DND-41 (cell line): ENCODE measurements at regions not wholly inside any gene's neighbourhood (a gene's known extent, or its start where the extent isn't known, plus 50 kb on each side); places are given as distances from the start of the nearest gene placed in this dataset.

Experiments used
- ATAC-seq: fragments of 200-7000 bp; cut with Tn5 transposase; 3 replicates; pipeline ENCODE4 v1.9.1; 2021; ENCODE audit warnings: low read depth; ENCODE audit not compliant: insufficient read depth
- DNase-seq: peaks from one replicate; pipeline ENCODE4 v3.0.0-alpha.2; 2020
- H2AFZ ChIP-seq: 2 replicates; pipeline ENCODE4 v1.6.0; 2012; ENCODE audit warnings: low read depth, low read length
- H3K27ac ChIP-seq: 2 replicates; pipeline ENCODE4 v1.5.1; 2012; ENCODE audit warnings: low read length, inconsistent platforms
- H3K27me3 ChIP-seq: fragments of 200-600 bp; sonication (generic); 2 replicates; pipeline ENCODE4 v1.6.0; 2012; ENCODE audit warnings: low read length, mild to moderate bottlenecking, inconsistent platforms; ENCODE audit not compliant: insufficient read depth, poor library complexity
- H3K36me3 ChIP-seq: 2 replicates; pipeline ENCODE4 v1.5.1; 2012; ENCODE audit warnings: low read length, inconsistent platforms; ENCODE audit not compliant: insufficient read depth
- H3K4me1 ChIP-seq: 2 replicates; pipeline ENCODE4 v1.5.1; 2012; ENCODE audit warnings: mild to moderate bottlenecking, low read length; ENCODE audit not compliant: insufficient read depth
- H3K4me2 ChIP-seq: 2 replicates; pipeline ENCODE4 v1.6.0; 2012; ENCODE audit warnings: mild to moderate bottlenecking, moderate library complexity, low read length, inconsistent platforms; ENCODE audit not compliant: insufficient read depth
- H3K4me3 ChIP-seq, 2 experiments: fragments of 200-600 bp in 1 of 2; shearing (Covaris generic) in 1 of 2; 2 replicates each; pipeline ENCODE4 v1.5.1; 2012 to 2016; ENCODE audit warnings: inconsistent platforms in 2 of 2, low read length in 2 of 2, mild to moderate bottlenecking in 2 of 2, low read depth in 1 of 2, moderate library complexity in 1 of 2
- H3K79me2 ChIP-seq: 2 replicates; pipeline ENCODE4 v1.6.0; 2012; ENCODE audit warnings: low read length, inconsistent platforms; ENCODE audit not compliant: insufficient read depth
- H3K9ac ChIP-seq: 2 replicates; pipeline ENCODE4 v1.6.0; 2012; ENCODE audit warnings: low read depth, mild to moderate bottlenecking, inconsistent platforms, low read length, moderate library complexity
- H3K9me3 ChIP-seq: 2 replicates; pipeline ENCODE4 v1.5.1; 2012; ENCODE audit warnings: low read length, moderate library complexity, mild to moderate bottlenecking, inconsistent platforms; ENCODE audit not compliant: insufficient read depth, severe bottlenecking
- H4K20me1 ChIP-seq: 2 replicates; pipeline ENCODE4 v1.6.0; 2012; ENCODE audit warnings: low read length; ENCODE audit not compliant: insufficient read depth
- CTCF ChIP-seq: IDR thresholded peaks from 2 replicates; pipeline ENCODE4 v1.5.1; 2012; ENCODE audit warnings: borderline replicate concordance, low read length, moderate library complexity, mild to moderate bottlenecking; ENCODE audit not compliant: poor library complexity, severe bottlenecking; ENCODE audit errors: extremely low read depth
- EZH2 ChIP-seq: IDR thresholded peaks from 3 replicates; pipeline ENCODE4 v1.6.1; 2012; ENCODE audit warnings: borderline replicate concordance, low read depth, mild to moderate bottlenecking, moderate library complexity, low read length, inconsistent platforms; ENCODE audit not compliant: severe bottlenecking

GRCh38 chr22:49216579-49216978 is 611.1 kb downstream of the BRD1 start:
- no peak overlapping the region for H3K4me3 ChIP-seq
- no peaks in the 10 kb centered on the region for H4K20me1 ChIP-seq
- no peaks in the 10 kb centered on the region for H3K36me3 ChIP-seq
- no peak overlapping the region for H3K9ac ChIP-seq
- no peaks in the 10 kb centered on the region for H3K79me2 ChIP-seq
- H3K27me3 ChIP-seq, result no peaks in the 10 kb centered on the region
- H3K27ac ChIP-seq, result no peak overlapping the region
- H3K9me3 ChIP-seq, result peaks cover 5% of the 10 kb centered on the region
- H3K4me2 ChIP-seq, result no peak overlapping the region
- TF ChIP-seq CTCF, result no peak
- no peak for TF ChIP-seq EZH2
- DNase-seq (no peak), ATAC-seq (no peak)
- H3K4me1 ChIP-seq, result no peaks in the 10 kb centered on the region
- H2AFZ ChIP-seq, result no peak overlapping the region

- TF ChIP-seq EZH2, result no peak
- TF ChIP-seq CTCF, result no peak
- no peak overlapping the region for H2AFZ ChIP-seq
- H3K4me2 ChIP-seq, result no peak overlapping the region
- peaks cover 3% of the 10 kb centered on the region; the same call in 1 of the 2 replicates for H4K20me1 ChIP-seq
- no peak overlapping the region for H3K9ac ChIP-seq
- H3K27me3 ChIP-seq, result no peaks in the 10 kb centered on the region
- H3K79me2 ChIP-seq, result no peaks in the 10 kb centered on the region
- no peaks in the 10 kb centered on the region for H3K36me3 ChIP-seq
- no peak overlapping the region for H3K27ac ChIP-seq
- no peak overlapping the region for H3K4me3 ChIP-seq
- no peak for DNase-seq
- peaks cover 5% of the 10 kb centered on the region for H3K9me3 ChIP-seq
- no peaks in the 10 kb centered on the region for H3K4me1 ChIP-seq
- ATAC-seq, result no peak
These were observed 611.8 kb downstream of the BRD1 start for GRCh38 chr22:49215840-49216239.

- peaks cover 3% of the 10 kb centered on the region; the same call in 1 of the 2 replicates for H4K20me1 ChIP-seq
- DNase-seq (no peak), ATAC-seq (no peak)
- H2AFZ ChIP-seq, result no peak overlapping the region
- no peaks in the 10 kb centered on the region for H3K79me2 ChIP-seq
- TF ChIP-seq EZH2 (no peak), CTCF (no peak)
- H3K9me3 ChIP-seq, result peaks cover 5% of the 10 kb centered on the region
- no peak overlapping the region for H3K4me3 ChIP-seq
- H3K9ac ChIP-seq, result no peak overlapping the region
- no peaks in the 10 kb centered on the region for H3K27me3 ChIP-seq
- H3K4me1 ChIP-seq, result no peaks in the 10 kb centered on the region
- H3K27ac ChIP-seq, result no peak overlapping the region
- no peak overlapping the region for H3K4me2 ChIP-seq
- H3K36me3 ChIP-seq, result no peaks in the 10 kb centered on the region
These were observed 612.7 kb downstream of the BRD1 start for GRCh38 chr22:49214976-49215375.

- H4K20me1 ChIP-seq, result peaks cover 3% of the 10 kb centered on the region; the same call in 1 of the 2 replicates
- TF ChIP-seq EZH2 (no peak), CTCF (no peak)
- no peaks in the 10 kb centered on the region for H3K36me3 ChIP-seq
- no peak overlapping the region for H3K4me3 ChIP-seq
- no peaks in the 10 kb centered on the region for H3K79me2 ChIP-seq
- no peak overlapping the region for H3K4me2 ChIP-seq
- H2AFZ ChIP-seq, result no peak overlapping the region
- no peak overlapping the region for H3K27ac ChIP-seq
- H3K9me3 ChIP-seq, result peaks cover 5% of the 10 kb centered on the region
- H3K9ac ChIP-seq, result no peak overlapping the region
- no peaks in the 10 kb centered on the region for H3K27me3 ChIP-seq
- DNase-seq (no peak), ATAC-seq (no peak)
- H3K4me1 ChIP-seq, result no peaks in the 10 kb centered on the region
These were observed 613.8 kb downstream of the BRD1 start for GRCh38 chr22:49213731-49214352.
